Adrenal gland (tissue), 9 donors: ENCODE measurements at regions not wholly inside any gene's neighbourhood (a gene's known extent, or its start where the extent isn't known, plus 50 kb on each side); places are given as distances from the start of the nearest gene placed in this dataset.

Experiments
- DNase-seq, 7 donors: peaks; one replicate each; pipeline ENCODE4 v3.0.0-alpha.2; 2019 to 2020
- H3K27ac ChIP-seq, 5 donors: fragments of 200-600 bp; sonication (generic) in 4 of 5; 1 replicate in 3 of 5; 2 replicates in 2 of 5; pipeline versions ENCODE4 v1.5.1 to v1.8.0; 2016 to 2020; ENCODE audit warnings: mild to moderate bottlenecking in 1 of 5
- H3K27me3 ChIP-seq: fragments of 200-600 bp; 2 replicates; pipeline ENCODE4 v1.8.0; 2021
- H3K36me3 ChIP-seq, 2 donors: fragments of 200-600 bp; replicated peaks in 1 of 2; 1 replicate in 1 of 2; 2 replicates in 1 of 2; pipeline versions ENCODE4 v1.5.1 to v1.8.0; 2018 to 2022
- H3K4me1 ChIP-seq, 2 donors: fragments of 200-600 bp; replicated peaks in 1 of 2; 1 replicate in 1 of 2; 2 replicates in 1 of 2; pipeline versions ENCODE4 v1.5.1 to v1.8.0; 2018 to 2021
- H3K4me3 ChIP-seq, 4 donors: fragments of 200-600 bp; sonication (generic) in 3 of 4; one replicate each; pipeline ENCODE4 v1.5.1; 2016 to 2018
- H3K9me3 ChIP-seq, 3 donors: fragments of 200-600 bp; sonication (generic) in 1 of 3; replicated peaks in 1 of 3; 1 replicate in 2 of 3; 2 replicates in 1 of 3; pipeline versions ENCODE4 v1.5.1 to v1.8.0; 2016 to 2021
- POLR2A ChIP-seq, 2 donors: fragments of 450-650 bp; IDR thresholded peaks; one replicate each; pipeline ENCODE4 v1.6.1; 2017; ENCODE audit warnings: antibody characterized with exemption in 2 of 2, mild to moderate bottlenecking in 2 of 2, moderate library complexity in 1 of 2
- WGBS, 4 donors: extraction: QIAGEN DNeasy Blood & Tissue Kit in 2 of 4; methylation state at CpG; one replicate each; pipeline versions ENCODE4 v1.1.5 to v1.1.7; 2013 to 2017; 5-methylcytosine and 5-hydroxymethylcytosine counted together
- intact Hi-C, 2 donors: fragments of 100-400 bp; cut with DNase I; formaldehyde crosslinking; loops; one replicate each; pipeline versions ENCODE4 v1.14.1 to v1.15.0; 2022 to 2023
- TF ChIP-seq, protein P1 (sequence below), 6 experiments: fragments of 450-650 bp in 4 of 6; fragments of 200-600 bp in 2 of 6; sonication (generic) in 1 of 6; IDR thresholded peaks; 1 replicate in 5 of 6; 2 replicates in 1 of 6; pipeline versions ENCODE4 v1.5.1 to v1.8.0; 2016 to 2021; ENCODE audit warnings: antibody characterized with exemption in 6 of 6, mild to moderate bottlenecking in 2 of 6, moderate library complexity in 1 of 6
- donor health status: healthy with polysubstance abuse.
- donor health status: Bipolar disorder and iron deficiency.
- donor health status: DM: yes; HTN: yes; CAD: no.
- donor health status: DM: no; HTN: no; CAD: no.
- donor health status: DM: no; HTN: no; CAD: no.

DNA sequence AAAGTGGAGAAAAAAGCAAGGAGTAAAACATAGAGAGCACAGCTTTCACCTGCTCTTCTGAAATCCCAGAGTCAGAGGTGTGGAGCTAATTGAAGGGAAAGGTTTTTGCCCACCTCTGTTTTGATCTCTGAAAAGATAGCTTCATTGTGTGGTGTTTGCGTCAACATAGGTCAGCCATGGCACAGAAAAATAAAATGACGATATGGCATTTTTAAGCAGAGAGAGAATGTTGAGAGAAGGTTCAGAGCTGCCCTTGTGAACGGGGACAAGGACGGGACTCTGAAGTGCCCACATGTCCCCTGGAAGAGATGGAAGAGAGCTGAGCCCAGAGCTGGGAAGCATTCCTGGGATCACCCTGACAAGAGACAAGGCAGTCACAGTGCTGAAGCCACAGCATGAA, 249.4 kb upstream of the PLSCR5 start:
- no peak overlapping the region for H3K27ac ChIP-seq
- H3K36me3 ChIP-seq = no peaks in the 10 kb centered on the region
- no peak for DNase-seq
- TF ChIP-seq, protein P1, sequence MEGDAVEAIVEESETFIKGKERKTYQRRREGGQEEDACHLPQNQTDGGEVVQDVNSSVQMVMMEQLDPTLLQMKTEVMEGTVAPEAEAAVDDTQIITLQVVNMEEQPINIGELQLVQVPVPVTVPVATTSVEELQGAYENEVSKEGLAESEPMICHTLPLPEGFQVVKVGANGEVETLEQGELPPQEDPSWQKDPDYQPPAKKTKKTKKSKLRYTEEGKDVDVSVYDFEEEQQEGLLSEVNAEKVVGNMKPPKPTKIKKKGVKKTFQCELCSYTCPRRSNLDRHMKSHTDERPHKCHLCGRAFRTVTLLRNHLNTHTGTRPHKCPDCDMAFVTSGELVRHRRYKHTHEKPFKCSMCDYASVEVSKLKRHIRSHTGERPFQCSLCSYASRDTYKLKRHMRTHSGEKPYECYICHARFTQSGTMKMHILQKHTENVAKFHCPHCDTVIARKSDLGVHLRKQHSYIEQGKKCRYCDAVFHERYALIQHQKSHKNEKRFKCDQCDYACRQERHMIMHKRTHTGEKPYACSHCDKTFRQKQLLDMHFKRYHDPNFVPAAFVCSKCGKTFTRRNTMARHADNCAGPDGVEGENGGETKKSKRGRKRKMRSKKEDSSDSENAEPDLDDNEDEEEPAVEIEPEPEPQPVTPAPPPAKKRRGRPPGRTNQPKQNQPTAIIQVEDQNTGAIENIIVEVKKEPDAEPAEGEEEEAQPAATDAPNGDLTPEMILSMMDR (IDR thresholded peaks at IDR 0.05) = no peak
- TF ChIP-seq POLR2A (IDR thresholded peaks at IDR 0.05) = no peak
- 74 to 92% (median 82%) methylated on average over 4 of the region's 4 CpGs for WGBS, 4 donors
- H3K4me1 ChIP-seq = no peaks in the 10 kb centered on the region
- no peak overlapping the region for H3K4me3 ChIP-seq
- H3K9me3 ChIP-seq = no peaks in the 10 kb centered on the region
- intact Hi-C loops = no loop called here
- no peaks in the 10 kb centered on the region for H3K27me3 ChIP-seq

DNA sequence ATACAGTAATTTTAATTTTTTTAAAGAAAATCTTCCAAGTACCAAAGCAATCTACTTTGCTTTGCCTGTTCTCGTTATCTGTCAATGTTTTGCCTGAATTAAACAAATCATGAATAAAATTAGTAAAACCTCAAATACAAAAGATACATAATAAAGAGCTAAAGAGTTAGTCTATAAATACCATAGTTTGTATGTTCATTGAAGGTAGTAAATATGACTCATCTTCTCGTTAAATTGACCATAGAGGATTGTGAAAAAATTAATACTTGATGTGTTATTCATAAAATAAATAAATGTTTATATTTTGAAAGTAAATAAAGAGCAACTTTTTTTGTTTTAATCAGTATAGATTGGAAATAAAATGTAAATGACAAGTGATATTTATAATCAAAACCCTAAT, 246.5 kb upstream of the PLSCR5 start:
- Histone ChIP-seq H3K9me3 (no peaks in the 10 kb centered on the region), H3K4me1 (no peaks in the 10 kb centered on the region), H3K36me3 (no peaks in the 10 kb centered on the region), H3K27me3 (no peaks in the 10 kb centered on the region), H3K4me3 (no peak overlapping the region), H3K27ac (no peak overlapping the region)
- WGBS, 4 donors = 51 to 71% (median 61%) methylated on average over 2 of the region's 2 CpGs
- no peak for DNase-seq
- TF ChIP-seq, protein P1 (IDR thresholded peaks at IDR 0.05) = no peak
- intact Hi-C loops = no loop called here

DNA sequence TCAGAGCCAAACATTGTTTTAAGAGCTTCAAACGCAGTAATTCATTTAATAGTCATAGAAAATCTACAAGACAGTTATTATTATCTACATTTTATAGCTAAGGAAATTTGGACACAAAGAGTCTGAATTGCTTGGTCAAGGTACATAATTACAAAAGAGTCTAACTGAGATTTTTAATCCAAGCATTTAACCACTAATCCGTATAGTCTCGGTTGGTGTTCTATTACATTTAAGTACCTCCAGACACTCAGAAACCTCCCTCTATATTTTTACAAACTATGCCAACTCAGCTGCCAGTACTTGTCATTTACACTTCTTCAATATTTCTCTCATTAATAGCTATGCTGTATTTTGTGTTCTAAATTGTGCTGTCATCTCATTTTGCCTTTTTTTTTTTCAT, 240.2 kb upstream of the PLSCR5 start:
- no peak overlapping the region for H3K27ac ChIP-seq
- no peaks in the 10 kb centered on the region for H3K4me1 ChIP-seq
- WGBS, 4 donors = 75 to 84% (median 80%) methylated on average over 3 of the region's 3 CpGs
- H3K4me3 ChIP-seq = no peak overlapping the region
- intact Hi-C loops = no loop called here
- H3K36me3 ChIP-seq = no peaks in the 10 kb centered on the region
- TF ChIP-seq, protein P1 (IDR thresholded peaks at IDR 0.05) = no peak
- TF ChIP-seq POLR2A (IDR thresholded peaks at IDR 0.05) = no peak
- no peak for DNase-seq
- no peaks in the 10 kb centered on the region for H3K9me3 ChIP-seq
- no peaks in the 10 kb centered on the region for H3K27me3 ChIP-seq

DNA sequence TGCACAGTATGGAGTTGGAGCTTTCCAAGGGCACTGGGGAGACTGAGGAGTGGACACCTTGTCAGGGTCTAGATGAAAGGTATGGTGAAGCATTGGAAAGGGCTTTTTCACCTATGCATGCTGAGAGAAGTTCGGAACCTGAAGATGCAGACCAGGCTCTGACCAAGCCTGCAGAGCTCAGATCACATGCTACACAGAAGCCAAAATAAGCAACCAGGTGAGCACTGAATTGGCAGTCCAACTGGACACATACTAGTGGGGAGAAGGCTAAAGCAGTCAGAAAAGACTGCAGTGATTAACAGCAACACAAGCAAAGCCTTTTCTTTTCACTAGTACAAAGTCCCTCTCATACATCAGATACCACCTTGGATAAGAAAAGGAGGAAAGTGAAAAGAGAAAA, 238.3 kb upstream of the PLSCR5 start:
- no peaks in the 10 kb centered on the region for H3K9me3 ChIP-seq
- DNase-seq = no peak
- H3K27ac ChIP-seq = no peak overlapping the region
- no peaks in the 10 kb centered on the region for H3K36me3 ChIP-seq
- 50 to 91% (median 79%) methylated on average over 1 of the region's 1 CpG for WGBS, 4 donors
- H3K27me3 ChIP-seq = no peaks in the 10 kb centered on the region
- no peak for TF ChIP-seq POLR2A (IDR thresholded peaks at IDR 0.05)
- TF ChIP-seq, protein P1 (IDR thresholded peaks at IDR 0.05) = no peak
- H3K4me1 ChIP-seq = no peaks in the 10 kb centered on the region
- intact Hi-C loops = no loop called here
- no peak overlapping the region for H3K4me3 ChIP-seq
